GM21717 (cell line): ENCODE measurements at regions not wholly inside any gene's neighbourhood (a gene's known extent, or its start where the extent isn't known, plus 50 kb on each side); places are given as distances from the start of the nearest gene placed in this dataset.
"Not testable (repeated sequence)": the region's sequence is repeated elsewhere in the genome, so short reads cannot be mapped to it uniquely, and the experiment has no call there.

Experiments
- ATAC-seq: cut with Tn5 transposase; IDR thresholded peaks from one replicate; pipeline ENCODE4 v1.9.1; 2021; ENCODE audit warnings: mild to moderate bottlenecking, moderate library complexity; ENCODE audit not compliant: unreplicated experiment

GRCh38 chr18:51248685-51249084, 51.2 kb upstream of the MEX3C start:
- no peak for ATAC-seq

GRCh38 chr18:51250006-51250405, 52.5 kb upstream of the MEX3C start:
- no peak for ATAC-seq

DNA sequence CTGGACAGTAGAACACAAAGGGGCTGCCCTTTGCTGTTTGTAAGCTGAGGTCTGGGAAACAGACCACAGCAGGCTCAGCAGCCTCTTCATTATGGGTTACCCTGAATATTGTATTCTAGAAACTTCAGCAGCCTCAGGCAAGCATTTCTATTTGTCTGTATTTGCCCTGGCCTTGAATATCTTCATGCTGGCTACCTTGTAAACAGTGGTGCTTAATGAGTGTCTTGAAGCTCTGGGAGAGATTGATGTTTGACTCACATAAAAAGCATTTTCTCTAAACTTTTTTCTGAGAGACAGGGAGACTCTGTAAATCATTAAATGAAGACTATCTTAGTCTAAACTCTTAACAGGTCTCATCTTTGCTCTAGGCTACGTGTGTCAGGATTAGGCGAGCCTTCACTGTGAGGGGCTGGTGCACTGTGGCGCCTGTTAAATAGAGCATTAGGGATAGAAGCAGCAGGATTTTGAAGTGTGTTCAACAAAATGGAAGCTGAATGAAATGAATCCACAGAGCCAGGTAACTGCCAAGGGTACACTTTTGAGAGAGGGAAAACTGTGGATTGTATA, 53.1 kb upstream of the MEX3C start:
- ATAC-seq = no peak

GRCh38 chr18:51251625-51252024, 54.1 kb upstream of the MEX3C start:
- ATAC-seq = peak; percentile 99

GRCh38 chr18:51253476-51253875, 56.0 kb upstream of the MEX3C start:
- no peak for ATAC-seq

- no peak for ATAC-seq
Observed at GRCh38 chr18:51255693-51256092, 58.2 kb upstream of the MEX3C start.

DNA sequence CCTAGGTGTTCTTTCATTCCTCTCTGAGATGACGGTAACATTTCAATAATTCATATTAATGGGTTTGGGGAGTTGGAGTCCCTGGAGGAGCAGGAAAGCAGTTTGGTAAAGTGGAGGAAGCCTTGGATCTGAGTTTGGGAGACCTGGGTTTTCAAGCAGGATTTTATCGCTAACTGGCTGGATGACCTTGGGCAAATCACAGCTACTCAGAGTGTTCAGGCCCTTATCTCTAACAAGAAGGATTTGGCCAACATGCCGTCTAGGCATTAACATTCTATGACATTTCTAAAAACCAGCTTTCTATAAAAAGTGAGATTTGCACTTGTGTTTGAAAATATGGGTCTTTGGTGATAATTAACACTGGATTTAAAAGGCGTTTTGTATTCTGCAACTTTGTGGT, 59.7 kb upstream of the MEX3C start:
- ATAC-seq = no peak

DNA sequence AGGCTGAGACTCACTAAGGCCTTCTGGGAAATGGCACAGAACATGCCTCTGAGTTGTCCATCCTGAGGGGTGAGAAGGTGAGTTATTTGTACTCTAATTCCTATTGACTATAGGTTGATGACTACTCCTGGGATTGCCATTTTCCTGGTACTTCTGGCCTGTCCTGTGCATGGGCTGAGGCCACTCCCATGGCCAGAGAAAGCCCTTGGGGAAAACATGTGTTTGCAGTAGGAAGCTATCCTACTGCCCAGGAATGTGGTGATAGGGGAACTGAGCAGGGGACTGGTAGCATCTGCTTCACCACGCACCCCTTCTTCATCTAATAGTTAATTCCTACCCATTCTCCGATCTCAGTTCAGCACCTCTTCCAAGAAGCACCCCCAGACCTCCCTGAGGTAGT, 62.6 kb upstream of the MEX3C start:
- no peak for ATAC-seq

- not testable (repeated sequence) for ATAC-seq
Observed at GRCh38 chr18:51266077-51266476, 68.6 kb upstream of the MEX3C start.

DNA sequence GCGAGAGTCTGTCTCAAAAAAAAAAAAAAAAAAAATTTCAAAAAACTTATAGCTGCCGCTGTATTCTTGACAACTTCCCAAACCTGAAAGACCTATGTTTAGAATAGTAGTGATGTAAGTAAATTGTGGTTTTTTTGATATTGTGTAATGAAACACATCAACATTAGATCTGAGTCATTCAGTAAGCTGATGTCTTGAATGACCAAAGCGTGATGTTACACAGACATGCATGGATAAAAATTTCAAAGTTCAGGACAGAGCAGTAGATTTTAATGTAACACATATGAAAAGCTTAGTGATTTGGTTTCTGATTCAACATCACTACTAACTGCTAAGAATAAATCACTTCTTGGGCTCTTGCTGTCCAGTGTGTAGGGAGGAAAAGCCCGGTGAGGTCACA, 69.3 kb upstream of the MEX3C start:
- no peak for ATAC-seq

DNA sequence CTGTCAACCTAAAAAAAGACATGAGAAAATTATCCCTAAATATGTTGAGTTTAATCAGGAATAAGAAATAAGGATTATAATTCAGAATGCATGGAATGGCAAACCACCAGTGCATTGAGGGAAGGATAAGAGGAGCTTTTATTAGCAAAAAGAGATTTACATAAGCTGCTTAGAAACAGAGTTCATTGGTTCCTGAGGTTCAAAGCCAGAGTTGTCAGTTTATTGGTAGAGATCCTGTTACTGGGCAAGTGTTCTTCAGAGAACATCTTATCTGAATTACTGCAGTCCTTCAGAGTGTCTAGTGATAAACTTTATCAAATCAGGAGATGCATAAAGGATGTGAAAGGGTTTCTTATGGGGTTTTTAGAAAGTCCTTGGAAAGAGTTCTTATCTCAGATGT, 76.0 kb upstream of the MEX3C start:
- no peak for ATAC-seq

DNA sequence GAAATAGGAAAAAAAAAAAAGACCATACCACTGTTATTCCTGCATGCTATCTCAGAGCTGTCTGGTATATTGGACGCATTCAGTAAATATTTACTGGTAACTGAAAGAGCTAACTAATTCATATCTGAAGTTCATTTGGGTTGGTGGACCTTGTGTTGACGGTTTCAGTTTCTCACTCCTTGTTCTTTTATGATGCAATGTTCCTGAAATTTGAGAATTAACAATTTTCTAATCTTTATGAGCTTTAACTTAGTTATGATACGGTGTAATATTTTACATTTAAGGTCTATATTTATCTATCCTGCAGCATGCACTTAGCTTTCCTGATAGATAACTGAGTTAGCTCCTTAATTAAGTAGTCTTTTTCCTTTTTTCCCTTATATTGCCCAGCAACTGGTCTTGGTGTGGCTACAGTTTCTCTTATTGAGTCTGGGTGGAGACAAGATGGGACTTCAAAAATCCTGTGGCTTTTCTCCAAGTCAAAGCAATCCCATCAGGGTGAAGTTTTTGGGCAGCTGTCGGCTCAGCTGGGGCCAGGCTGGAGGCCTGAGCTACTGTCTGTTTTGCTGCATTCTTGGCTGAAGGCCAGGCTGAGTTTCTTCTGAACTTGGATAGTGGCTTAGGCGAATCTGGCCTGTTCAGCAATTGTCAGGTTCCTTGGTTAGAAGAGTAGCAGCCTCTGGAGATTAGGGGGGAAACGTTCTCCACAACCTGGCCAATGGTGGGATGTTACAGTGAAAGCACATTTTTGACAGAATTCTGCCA, 78.4 kb upstream of the MEX3C start:
- ATAC-seq = no peak

DNA sequence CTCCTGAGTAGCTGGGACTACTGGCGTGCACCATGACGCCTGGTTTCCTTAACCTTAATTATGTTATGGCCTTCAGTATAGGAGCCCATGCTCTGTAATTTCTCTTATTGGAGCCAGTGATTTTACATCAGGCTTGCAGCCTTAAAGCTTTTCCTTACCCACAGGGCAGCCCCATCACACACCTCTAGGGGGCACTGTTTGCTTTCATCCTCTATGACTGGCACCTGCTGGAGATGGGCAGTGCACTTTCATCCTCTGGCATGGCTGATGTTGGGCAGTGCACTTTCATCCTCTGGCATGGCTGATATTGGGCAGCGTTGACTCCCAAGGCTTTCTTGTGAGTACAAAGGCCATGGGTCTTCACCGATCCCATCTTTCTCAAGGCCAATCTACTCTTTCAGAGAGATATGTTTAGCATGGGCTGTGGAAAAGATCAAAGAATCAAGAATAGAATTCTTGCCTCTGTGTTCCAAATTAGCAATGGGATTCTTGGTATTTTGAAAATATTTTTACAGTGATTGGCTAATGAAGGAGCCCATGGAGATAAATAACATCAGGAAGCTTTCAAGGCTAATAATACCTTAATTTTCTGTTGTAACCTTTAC, 80.7 kb upstream of the MEX3C start:
- no peak for ATAC-seq

DNA sequence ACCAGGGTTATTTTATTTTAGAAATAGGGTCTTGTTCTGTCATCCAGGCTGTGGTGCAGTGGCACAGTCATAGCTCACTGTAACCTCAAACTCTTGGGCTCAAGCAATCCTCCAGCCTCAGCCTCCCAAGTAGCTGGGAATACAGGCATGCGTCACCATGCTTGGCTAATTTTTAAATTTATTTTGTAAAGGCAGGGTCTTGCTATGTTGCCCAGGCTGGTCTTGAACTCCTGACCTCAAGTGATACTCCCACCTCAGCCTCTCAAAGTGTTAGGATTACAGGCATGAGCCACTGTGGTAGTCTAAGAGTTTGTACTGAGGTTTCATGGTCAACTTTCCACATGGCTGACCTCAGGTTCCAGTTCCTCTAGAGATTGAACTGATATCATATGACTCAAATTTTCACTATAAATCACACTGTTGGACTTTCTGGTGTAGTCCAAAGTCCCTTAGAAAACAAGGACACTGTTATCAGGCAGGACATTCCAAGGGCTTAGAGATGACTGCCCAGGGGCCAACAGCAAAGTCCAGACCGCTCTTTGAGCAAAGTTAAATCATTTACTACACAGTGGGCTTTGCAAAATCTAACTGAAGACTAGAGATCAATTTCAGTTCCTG, 82.0 kb upstream of the MEX3C start:
- ATAC-seq = no peak

DNA sequence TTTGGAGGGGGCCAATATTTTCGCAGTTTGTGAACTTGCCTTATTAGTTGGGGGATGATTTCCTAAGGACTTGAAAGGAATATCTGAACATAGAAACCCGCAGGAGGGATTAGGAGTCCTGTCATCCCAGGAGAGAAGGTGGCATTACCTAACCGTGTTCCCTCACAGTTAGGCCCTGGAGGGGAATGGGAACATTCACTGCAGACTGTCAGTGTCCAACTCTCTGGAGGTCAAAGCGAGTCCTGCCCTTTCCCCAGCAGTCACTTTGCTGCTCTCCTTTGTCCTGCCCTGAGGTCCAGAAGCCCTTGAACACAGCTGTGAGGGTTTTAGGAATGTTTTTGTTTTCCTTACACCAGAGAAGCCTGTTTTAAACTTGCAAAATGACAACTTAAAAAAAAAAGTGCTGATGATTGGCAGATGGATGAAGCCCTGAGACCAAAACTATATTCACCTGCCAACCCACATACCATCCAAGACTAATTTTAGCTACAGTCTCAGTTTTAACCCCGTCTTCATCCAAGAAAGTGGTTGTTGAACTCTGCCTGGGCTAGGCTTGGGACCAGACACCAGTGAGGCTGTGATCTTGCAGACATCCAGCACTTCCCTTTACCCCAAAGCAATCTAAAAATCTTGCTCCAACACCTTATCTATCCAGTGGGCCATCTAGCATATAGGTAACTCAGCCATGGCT, 90.5 kb upstream of the MEX3C start:
- ATAC-seq = no peak

DNA sequence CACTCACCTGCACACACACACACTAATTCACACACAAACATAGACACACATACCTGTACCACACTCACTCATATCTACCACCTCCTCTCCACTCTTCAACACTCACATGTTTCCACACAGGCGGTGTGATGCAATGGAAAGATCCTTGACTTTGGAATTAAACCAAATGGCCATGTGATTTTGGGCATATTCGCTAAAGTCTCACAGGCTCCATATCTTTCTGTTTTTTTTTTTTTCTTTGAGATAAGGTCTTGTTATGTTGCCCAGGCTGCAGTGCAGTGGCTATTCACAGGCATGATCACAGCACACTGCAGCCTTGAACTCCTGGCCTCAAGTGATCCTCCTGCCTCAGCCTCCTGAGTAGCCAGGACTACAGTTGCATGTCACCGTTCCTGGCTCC, 91.1 kb upstream of the MEX3C start:
- ATAC-seq = no peak

GRCh38 chr18:51290860-51291259, 93.4 kb upstream of the MEX3C start:
- no peak for ATAC-seq

DNA sequence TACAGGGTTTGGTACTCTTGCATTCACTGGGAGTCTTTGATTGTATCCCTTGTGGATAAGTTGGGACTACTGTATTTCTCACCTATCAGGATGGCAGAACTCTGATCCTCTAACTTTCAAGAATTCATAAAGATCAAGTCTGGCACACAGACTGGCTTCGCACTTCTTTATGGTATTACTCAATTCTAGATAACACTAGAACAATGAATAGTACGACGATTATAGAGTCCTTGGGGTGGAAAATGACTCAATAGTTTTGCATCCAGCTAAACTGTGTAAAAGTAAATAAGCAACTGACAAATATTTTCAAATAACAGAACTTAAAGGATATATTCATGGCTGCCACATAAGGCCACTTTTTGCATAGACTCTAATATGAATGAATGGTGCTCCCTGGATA, 103.4 kb upstream of the MEX3C start:
- no peak for ATAC-seq

DNA sequence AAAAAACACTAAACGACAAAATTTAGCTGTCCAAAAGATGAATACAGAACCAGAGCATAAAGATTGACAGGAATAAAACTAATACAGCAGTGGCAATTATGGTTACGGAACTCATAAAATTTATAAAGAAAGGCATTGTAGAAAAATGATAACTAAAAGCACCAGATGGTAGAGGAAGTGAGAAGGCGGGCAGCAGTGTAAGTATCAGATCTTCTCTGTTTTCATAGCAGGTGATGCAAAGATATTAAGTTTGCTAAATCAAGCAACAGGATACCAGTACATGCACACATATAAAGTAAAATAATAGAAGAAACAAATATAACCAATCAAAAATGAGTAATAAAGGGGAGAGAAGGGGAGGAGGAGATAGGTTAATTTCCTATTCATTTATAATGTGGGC, 103.9 kb upstream of the MEX3C start:
- ATAC-seq = no peak

DNA sequence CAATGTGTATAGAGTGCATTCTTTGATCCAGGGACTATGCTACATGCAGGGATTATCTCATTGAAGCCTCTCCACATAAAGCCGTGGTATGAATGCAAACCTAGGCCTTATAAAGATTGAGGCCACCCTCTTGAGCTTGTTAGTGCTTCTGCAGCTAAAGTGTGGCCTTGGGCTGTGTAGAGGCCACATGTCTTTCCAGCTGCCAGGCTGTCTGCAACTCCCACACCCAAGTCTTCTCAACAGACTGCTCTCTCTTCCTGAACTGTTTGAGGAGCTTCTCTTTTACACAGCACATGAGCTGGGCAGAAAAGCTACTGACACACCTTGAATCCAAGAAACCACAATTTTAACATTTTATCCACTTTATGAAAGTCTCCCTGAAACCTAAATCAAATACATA, 119.2 kb upstream of the MEX3C start:
- no peak for ATAC-seq

DNA sequence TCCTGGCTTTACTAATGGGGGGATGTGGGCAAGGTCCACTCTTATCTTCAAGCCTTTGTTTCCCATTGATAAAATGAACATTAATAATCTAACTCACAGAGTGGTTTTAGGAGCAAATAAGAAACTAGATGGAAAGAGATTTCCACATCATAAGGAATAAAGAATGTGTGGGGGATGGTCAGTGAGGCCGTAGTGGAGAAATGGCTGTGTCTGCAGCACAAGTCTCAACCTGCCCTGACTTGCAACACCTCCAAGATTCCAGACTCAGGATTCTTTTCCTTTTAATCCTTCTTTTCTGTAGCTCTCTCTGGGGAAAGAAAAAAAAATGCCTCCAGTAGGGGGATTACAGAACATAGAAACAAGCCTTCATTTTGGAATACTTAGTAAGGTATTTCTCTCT, 124.2 kb upstream of the MEX3C start:
- no peak for ATAC-seq

DNA sequence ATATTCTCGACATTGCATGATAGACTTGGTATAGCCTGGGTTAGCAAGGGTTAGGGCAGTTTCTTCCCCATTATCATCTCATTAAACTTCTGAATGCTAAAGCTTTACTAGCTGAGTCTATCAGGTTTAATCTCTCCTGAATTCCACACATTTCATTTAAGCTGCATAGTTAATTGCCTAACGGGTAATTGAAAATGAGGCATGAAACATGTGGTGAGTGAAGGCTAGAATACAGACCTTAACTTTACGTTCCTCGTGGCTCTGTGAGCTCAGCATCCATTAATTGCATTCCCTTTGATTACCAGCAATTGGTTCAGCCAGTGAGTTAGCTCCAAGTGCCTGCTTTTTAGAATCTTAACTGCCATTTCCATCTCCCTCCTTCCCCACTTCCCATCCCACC, 126.5 kb upstream of the MEX3C start:
- no peak for ATAC-seq
